Testis (tissue), 2 donors: ENCODE measurements at regions not wholly inside any gene's neighbourhood (a gene's known extent, or its start where the extent isn't known, plus 50 kb on each side); places are given as distances from the start of the nearest gene placed in this dataset.

ENCODE experiments used
- DNase-seq: peaks from one replicate; pipeline ENCODE4 v3.0.0-alpha.2; 2019
- H3K27ac ChIP-seq, 2 donors: fragments of 200-600 bp; sonication (generic); one replicate each; pipeline ENCODE4 v1.5.1; 2019
- H3K27me3 ChIP-seq: fragments of 200-600 bp; sonication (generic); one replicate; pipeline ENCODE4 v1.5.1; 2019
- H3K36me3 ChIP-seq: fragments of 200-600 bp; sonication (generic); one replicate; pipeline ENCODE4 v1.5.1; 2017; ENCODE audit warnings: low read depth; ENCODE audit errors: missing control alignments
- H3K4me1 ChIP-seq: fragments of 200-600 bp; sonication (generic); one replicate; pipeline ENCODE4 v1.5.1; 2019
- H3K4me3 ChIP-seq, 2 donors: fragments of 200-600 bp; sonication (generic); one replicate each; pipeline ENCODE4 v1.5.1; 2017 to 2019
- H3K9me3 ChIP-seq: fragments of 200-600 bp; sonication (generic); one replicate; pipeline ENCODE4 v1.5.1; 2017
- CTCF ChIP-seq, 3 experiments: fragments of 450-650 bp in 2 of 3; fragments of 200-600 bp in 1 of 3; sonication (generic) in 1 of 3; IDR thresholded peaks; one replicate each; pipeline ENCODE4 v1.5.1; 2016 to 2019; ENCODE audit warnings: antibody characterized with exemption in 3 of 3, mild to moderate bottlenecking in 2 of 3, moderate library complexity in 1 of 3
- POLR2A ChIP-seq: fragments of 450-650 bp; IDR thresholded peaks from one replicate; pipeline ENCODE4 v1.6.1; 2017; ENCODE audit warnings: antibody characterized with exemption, mild to moderate bottlenecking, moderate library complexity
- WGBS, 2 donors: methylation state at CpG; one replicate each; pipeline ENCODE4 v1.1.5; 2018; 5-methylcytosine and 5-hydroxymethylcytosine counted together
- intact Hi-C: fragments of 100-400 bp; cut with DNase I; formaldehyde crosslinking; loops from one replicate; pipeline ENCODE4 v1.15.1; 2023; ENCODE audit warnings: low total_unique reads

- Histone ChIP-seq H3K27ac (no peak overlapping the region), H3K9me3 (no peaks in the 10 kb centered on the region), H3K27me3 (no peaks in the 10 kb centered on the region), H3K4me1 (peaks cover 8% of the 10 kb centered on the region), H3K36me3 (no peaks in the 10 kb centered on the region), H3K4me3 (no peak overlapping the region)
- WGBS, 2 donors, result 92 to 98% methylated on average over 3 of the region's 3 CpGs
- DNase-seq, result no peak
- intact Hi-C loops, result no loop called here
- TF ChIP-seq POLR2A, result no peak
- no peak for TF ChIP-seq CTCF (IDR thresholded peaks at IDR 0.05)
Observed at GRCh38 chr12:115108129-115109100, 424.4 kb upstream of the TBX3 start.

- DNase-seq, result peak; percentile 25
Observed at GRCh38 chr12:115103884-115104883, 420.2 kb upstream of the TBX3 start.

GRCh38 chr12:115102450-115102849 lies 418.5 kb upstream of the TBX3 start:
- no peak for TF ChIP-seq CTCF (IDR thresholded peaks at IDR 0.05)
- no peak for TF ChIP-seq POLR2A
- Histone ChIP-seq H3K4me3 (no peak overlapping the region), H3K4me1 (peaks cover 8% of the 10 kb centered on the region), H3K9me3 (no peaks in the 10 kb centered on the region), H3K27me3 (no peaks in the 10 kb centered on the region), H3K36me3 (no peaks in the 10 kb centered on the region), H3K27ac (no peak overlapping the region)
- DNase-seq, result no peak
- 33 to 46% methylated on average over 5 of the region's 5 CpGs for WGBS, 2 donors
- intact Hi-C loops, result no loop called here

More at GRCh38 chr12:115103884-115104883, 420.2 kb upstream of the TBX3 start:
- no peaks in the 10 kb centered on the region for H3K36me3 ChIP-seq
- H3K27me3 ChIP-seq, result no peaks in the 10 kb centered on the region
- 25 to 29% methylated on average over 10 of the region's 10 CpGs for WGBS, 2 donors
- peaks cover 8% of the 10 kb centered on the region for H3K4me1 ChIP-seq
- intact Hi-C loops, result no loop called here
- no peaks in the 10 kb centered on the region for H3K9me3 ChIP-seq
- H3K27ac ChIP-seq, result no peak overlapping the region
- H3K4me3 ChIP-seq, result no peak overlapping the region
- TF ChIP-seq POLR2A (no peak), CTCF (IDR thresholded peaks at IDR 0.05) (no peak)

GRCh38 chr12:115101520-115101919 lies 417.5 kb upstream of the TBX3 start:
- no peak for DNase-seq
- Histone ChIP-seq H3K4me3 (no peak overlapping the region), H3K27me3 (no peaks in the 10 kb centered on the region), H3K4me1 (peaks cover 8% of the 10 kb centered on the region), H3K9me3 (no peaks in the 10 kb centered on the region), H3K27ac (no peak overlapping the region), H3K36me3 (no peaks in the 10 kb centered on the region)
- TF ChIP-seq POLR2A (no peak), CTCF (IDR thresholded peaks at IDR 0.05) (no peak)
- 81 to 100% methylated on average over 1 of the region's 1 CpG for WGBS, 2 donors
- intact Hi-C loops, result no loop called here
